GM18511 (cell line): ENCODE measurements at regions not wholly inside any gene's neighbourhood (a gene's known extent, or its start where the extent isn't known, plus 50 kb on each side); places are given as distances from the start of the nearest gene placed in this dataset.
"Not testable (repeated sequence)": the region's sequence is repeated elsewhere in the genome, so short reads cannot be mapped to it uniquely, and the experiment has no call there.

ENCODE experiments used
- ATAC-seq: cut with Tn5 transposase; IDR thresholded peaks from one replicate; pipeline ENCODE4 v1.9.1; 2021; ENCODE audit warnings: mild to moderate bottlenecking, moderate library complexity; ENCODE audit not compliant: unreplicated experiment

DNA sequence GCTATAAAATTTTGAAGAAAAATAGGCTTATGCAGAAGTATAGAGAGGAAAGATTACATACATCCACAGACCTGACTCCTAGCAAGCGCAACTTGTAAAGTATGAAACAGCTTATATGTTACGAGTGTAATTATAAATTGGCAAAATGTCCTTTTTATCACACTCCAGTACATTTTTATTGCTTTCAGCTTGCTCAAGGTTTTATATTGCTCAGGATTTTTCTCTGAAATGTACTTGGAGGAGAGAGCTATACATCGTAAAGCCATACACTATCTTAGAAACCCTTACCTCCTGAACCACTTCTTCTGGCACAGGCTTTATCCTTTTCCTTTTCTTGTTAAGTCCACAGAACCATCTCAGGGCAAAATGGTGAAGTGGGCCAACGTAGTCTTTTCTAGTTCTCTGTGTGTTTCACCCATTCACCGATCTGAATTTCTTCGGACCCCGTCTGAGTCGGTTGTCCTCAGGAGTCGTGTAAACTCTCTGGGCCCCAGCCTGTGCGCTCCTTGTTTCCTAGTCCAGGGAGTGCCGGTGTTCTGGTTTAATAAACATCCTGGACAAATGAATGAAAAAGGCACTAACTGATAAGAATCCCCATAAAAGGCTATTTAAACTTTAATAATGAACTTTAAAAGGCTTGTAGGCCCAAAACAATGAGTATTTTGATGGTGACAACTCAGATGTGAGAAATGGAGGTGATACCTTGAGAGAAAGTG is 150.2 kb upstream of the SPATA31A3 start:
- not testable (repeated sequence) for ATAC-seq

DNA sequence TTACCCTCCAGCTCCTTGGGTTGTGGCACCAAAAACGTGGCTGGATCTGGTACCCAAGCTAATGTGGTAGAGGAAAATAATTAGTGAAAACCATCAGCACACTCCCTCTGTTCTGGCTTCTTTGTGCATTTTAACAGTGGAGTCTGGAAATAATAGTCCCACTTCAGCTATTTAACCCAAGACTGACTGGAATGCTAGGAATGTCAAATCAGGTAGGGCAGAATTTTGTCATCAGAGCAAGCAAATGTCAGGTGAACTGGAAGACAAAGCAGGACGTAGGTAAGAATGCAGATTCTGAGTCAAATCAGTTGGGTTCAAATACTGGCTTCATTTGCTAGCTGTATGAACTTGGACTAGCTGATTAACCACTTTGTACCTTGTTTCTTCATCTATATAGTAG is 144.0 kb upstream of the SPATA31A3 start:
- not testable (repeated sequence) for ATAC-seq

DNA sequence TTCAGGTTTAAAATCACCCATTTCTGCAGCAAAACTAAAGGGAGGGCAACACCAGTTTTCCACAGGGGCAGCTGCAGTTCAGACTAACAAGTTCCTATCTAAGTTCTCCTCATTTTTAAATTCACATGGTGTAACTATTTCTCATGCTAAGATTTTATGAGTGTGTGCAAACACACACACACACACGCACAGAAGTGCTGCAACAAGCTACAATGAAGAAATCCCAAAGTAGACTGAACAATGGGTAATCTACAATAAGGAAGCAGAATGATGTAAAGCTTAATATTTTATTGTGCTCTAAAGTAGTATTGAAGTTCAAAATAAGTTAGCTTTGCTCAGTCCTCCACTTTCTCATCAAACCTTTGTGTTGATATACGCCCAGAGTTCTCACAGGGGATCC is 140.8 kb upstream of the SPATA31A3 start:
- not testable (repeated sequence) for ATAC-seq

DNA sequence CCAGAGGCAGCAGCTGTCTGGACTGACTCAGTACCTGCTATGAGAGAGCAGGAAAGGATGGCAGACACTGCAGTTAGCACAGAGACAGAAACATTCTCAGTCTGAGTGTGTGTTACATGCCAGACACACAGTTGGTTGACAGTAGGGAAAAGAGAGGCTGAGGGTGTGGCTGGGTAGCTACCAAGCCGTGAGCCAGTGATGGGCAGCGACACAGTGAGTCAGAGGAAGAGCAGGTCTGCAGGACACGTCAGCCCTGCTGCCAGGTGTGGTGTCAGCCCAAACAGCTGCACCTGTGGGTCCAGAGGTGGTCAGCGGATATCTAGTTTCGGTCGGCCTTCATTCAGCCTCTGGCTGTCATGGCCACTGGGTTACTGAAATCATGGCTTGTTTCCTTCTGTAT is 124.4 kb upstream of the SPATA31A3 start:
- ATAC-seq = not testable (repeated sequence)

DNA sequence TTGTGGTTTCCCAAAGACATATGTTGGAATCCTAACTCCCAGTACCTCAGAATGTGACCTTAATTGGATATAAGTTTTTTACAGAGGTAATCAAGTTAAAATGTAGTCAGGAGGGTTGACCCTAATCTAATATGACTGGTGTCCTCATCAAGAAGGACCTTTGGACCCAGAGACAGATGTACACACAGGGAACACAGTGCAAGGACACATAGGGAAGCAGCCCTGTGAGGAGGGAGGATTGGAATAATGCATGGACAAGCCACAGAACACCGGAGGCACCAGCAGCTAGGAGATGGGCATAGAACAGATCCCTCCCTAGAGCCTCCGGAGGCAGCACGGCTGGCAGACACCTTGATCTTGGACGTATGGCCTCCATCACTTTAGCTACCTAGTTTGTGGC is 119.8 kb upstream of the SPATA31A3 start:
- not testable (repeated sequence) for ATAC-seq

DNA sequence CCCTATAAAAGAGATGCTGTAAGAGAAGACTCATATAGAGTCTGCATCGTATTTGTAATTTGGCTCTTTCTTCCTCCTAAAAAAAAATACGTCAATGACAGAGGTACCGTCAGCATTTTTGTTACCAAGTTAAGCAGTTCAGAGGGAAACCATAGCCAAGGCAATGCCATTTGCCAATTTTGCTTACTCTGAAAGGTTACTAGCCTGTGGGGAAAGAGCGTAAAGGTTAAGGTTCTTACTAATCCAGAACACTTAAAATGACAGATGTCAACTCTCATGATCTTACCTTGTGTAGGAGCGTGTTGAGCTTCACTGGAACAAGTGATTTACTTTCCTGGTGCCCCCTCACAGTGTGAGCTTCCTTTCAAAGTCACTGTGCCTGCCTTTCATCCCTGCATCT is 119.4 kb upstream of the SPATA31A3 start:
- ATAC-seq = not testable (repeated sequence)

DNA sequence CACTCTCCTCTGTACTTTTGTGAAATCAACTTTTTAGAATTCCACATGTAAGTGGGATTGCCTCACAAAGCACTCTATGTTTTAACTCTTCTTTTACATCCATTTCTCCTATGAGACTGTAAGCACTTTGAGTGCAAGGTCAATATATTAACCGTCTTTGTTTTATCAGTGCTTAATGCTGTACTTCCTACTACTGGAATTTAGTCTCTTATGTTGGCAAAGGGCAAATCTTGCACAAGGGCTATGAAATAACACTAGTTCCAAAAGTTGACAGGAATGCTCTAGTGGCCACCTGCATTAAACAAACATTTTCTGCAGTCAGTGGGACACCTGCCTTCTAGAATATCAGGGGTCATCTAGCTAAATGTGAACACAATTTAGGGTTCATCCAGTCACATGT is 117.5 kb upstream of the SPATA31A3 start:
- ATAC-seq = not testable (repeated sequence)

DNA sequence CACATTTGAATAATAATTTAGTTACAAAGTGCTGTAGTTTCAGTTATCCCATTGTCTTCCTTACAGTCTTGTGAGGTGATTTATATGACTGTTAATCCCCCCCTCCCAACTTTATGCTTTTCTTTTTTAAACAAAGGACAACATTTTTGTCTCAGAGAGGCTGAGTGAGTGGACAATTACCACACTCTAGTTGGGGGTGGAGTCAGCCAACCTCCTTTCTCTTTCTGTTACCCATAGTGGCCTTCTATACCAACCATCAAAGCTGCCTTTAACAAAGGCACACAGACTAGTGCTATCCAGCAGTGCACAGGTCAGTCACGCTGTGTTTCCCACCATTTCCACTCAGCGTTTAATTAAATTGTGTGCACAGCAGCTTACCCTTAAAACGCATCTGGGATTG is 114.3 kb upstream of the SPATA31A3 start:
- not testable (repeated sequence) for ATAC-seq

DNA sequence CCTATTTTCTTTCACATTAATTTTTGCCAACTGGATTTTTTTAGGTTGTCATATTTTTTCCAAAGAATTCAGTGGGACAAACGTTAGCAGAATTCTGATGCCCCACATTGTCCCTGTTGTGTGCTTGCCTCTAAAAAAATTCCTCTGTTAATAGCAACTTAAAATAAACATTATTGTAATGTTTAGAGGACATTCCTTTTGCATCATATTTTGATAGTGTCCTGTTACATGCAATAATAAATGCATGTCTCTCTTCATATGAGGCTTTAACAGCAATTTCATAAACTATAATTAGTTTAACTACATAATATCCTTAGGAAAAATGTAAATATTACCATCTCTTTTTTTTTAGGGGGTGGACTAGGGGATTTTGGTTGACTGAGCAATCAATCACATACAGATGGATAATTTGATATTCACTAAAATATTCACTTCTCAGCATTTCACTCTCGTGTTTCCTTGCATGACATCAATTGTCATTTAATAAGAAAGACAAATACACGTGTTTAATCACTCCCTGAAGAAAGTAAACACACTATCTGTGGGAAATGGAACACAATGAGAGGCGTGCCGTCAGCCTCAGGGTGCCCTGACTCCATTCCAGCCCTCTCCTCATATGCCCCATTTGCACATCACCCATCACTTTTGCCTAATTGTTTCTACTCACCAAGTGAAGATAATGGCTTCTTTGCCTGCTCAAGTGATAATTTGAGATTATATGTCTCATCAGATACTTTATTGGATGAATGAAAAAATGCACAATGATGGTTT is 110.3 kb upstream of the SPATA31A3 start:
- ATAC-seq = not testable (repeated sequence)

DNA sequence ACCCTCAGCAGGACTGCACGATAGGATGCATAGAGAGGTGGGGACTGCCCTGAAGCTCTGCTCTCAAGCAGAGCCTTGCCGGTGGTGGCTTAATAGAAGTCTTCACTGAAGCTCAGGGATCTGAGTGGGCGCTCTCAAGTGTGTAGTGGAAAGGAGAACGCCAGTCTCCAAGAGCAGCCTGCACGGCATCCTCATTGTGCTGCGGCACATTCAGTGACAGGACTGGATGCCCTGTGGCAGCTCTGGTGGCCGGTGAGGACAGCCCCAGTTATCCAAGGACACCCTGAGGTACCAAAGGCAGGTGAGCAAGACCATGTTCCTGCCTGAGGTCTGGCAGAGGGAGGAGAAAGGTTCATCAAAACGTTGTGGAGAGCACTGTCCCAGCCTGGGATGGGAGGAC is 98.8 kb upstream of the SPATA31A3 start:
- not testable (repeated sequence) for ATAC-seq

DNA sequence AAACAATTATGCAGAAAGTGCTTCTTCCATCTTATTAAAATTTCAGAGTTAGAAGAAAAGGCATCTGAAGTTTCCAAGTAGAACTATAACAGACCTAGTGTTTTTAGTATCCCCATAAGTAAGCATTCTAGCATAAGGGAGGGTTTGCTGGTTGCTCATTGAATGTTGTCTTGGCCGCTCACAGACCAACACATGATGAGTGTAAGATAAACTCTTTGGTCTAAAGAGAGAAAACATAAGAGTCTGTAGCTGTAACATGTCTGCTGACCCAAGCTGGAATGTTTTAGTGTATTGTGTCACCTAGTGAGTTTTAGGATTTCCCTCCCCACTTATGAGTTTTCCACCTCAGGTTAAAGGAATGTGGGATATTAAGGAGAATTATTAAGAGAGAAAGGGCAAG is 94.5 kb upstream of the SPATA31A3 start:
- ATAC-seq = not testable (repeated sequence)

DNA sequence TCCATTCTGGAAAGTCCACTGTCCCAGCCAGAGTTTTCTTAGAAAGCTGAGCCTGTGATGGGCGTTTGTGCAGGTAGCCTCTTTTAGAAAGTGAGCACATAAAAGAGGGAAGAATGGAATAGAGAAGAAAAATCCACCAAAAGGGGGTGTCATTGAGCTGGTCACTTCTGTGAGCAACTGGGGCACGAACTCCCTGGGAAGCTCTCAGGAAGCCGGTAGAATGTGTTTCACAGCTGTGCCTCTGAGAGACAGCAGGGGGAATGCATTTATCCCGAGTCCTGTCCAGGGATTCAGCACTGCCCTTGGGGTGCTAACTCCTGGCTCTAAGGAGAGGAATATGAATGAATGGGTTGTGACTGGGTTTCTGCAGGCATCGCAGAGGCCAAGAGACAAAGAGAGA is 73.8 kb upstream of the SPATA31A3 start:
- not testable (repeated sequence) for ATAC-seq

DNA sequence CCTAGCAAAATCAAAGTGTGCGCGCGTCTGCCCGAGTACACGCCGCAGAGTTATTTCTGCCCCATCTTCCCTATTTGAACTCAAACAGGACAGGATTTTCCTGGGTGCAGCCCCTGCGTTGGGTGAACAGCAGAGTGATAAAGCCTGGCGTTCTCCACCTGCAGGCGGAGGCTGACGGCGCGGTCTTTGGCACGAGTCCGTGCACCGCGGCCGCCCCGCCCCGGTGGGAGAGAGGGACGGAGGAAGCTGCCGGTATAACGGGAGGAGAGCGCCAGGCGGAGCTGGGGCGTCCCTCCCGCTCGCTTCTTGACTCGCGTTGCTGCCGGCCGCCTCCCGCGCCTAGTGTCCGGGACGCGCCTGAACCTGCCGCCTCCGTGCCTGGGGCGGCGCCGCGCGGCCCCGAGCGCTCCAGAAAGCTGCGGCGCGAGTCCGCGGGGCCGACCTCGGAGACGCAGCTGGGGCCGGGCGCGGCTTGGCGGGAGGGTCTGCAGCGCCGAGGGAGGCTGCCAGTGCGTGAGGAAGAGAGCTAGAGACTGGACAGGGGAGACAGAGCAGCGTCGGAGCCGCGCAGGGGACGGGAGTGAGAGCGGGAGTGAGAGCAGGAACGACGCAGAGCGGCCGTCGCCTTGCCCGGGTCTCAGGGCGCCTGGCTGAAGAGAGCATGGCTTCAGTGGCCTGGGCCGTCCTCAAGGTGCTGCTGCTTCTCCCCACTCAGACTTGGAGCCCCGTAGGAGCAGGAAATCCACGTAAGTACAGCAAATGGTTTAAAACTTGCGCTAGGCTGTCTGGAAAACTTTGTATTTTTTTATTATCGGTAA is 66.8 kb upstream of the SPATA31A3 start:
- ATAC-seq = not testable (repeated sequence)
